Stimulated activated effector memory CD8-positive, alpha-beta T cell treated with anti-CD3 and anti-CD28 coated beads, Interleukin-12 subunit alpha, Interleukin-12 subunit beta, amount 100 ng/mL, for 72 hours (primary cell): ENCODE measurements at regions not wholly inside any gene's neighbourhood (a gene's known extent, or its start where the extent isn't known, plus 50 kb on each side); places are given as distances from the start of the nearest gene placed in this dataset.

Source experiments
- ATAC-seq: fragments of 150-1000 bp; cut with Tn5 transposase; 2 replicates; pipeline ENCODE4 v1.10.0; 2021
- DNase-seq, 2 donors: peaks; one replicate each; pipeline ENCODE4 v3.0.0; 2021 to 2022; ENCODE audit warnings: low spot score in 2 of 2
- H3K27ac Mint-ChIP-seq: one replicate; pipeline ENCODE4 v1.8.0; 2022; ENCODE audit warnings: mild to moderate bottlenecking, mixed read lengths
- H3K36me3 Mint-ChIP-seq: one replicate; pipeline ENCODE4 v1.8.0; 2022; ENCODE audit warnings: mild to moderate bottlenecking, mixed read lengths
- H3K4me1 Mint-ChIP-seq: one replicate; pipeline ENCODE4 v1.8.0; 2022; ENCODE audit warnings: mixed read lengths
- H3K4me3 Mint-ChIP-seq: one replicate; pipeline ENCODE4 v1.8.0; 2022; ENCODE audit warnings: mild to moderate bottlenecking, mixed read lengths
- H3K9me3 Mint-ChIP-seq: one replicate; pipeline ENCODE4 v1.8.0; 2022; ENCODE audit warnings: mixed read lengths

DNA sequence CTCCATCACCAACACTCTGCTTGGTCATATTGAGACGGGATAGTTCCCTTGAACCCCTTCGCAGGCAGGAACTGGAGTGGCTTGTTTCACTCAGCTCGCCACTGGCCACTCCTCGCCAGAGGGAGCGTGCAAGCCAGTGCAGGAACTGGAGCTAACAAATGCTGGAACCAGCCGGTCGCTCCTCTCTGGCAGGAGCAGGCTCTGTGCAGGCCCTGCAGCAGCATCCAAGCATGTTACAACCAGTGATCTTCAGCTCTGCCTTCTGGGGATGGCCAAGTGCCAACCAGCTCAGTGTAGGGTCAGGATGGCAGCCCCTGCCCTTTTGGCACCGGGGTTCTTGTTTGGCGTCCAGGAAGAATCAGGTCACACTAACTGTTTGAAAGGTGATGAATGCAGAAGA, 329.0 kb upstream of the AZI2 start:
- Mint-ChIP-seq H3K36me3 (no peaks in the 10 kb centered on the region), H3K27ac (no peak overlapping the region), H3K4me3 (no peak overlapping the region), H3K4me1 (no peaks in the 10 kb centered on the region), H3K9me3 (no peaks in the 10 kb centered on the region)
- ATAC-seq: no peak
- DNase-seq: no peak

DNA sequence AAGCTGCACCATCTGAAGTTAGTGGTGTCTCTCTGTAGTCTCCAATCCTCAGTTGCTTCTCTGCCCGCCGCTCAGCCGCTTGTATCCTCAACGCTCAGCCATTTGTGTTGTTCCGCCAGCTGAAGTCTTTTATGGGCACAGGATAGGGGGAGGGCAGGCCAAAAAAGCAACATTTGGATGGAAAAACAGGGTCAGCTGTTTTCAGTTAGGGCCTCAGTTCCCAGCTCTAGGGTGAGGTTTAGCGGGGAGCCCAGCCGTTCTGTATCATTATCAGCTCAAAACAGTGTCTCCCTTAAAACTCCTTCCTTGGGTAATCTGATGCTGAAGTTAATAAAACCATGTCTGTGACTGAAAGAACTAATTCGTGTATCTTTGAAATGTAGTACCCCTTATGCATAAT, 329.5 kb upstream of the AZI2 start:
- Mint-ChIP-seq H3K27ac (no peak overlapping the region), H3K36me3 (no peaks in the 10 kb centered on the region), H3K4me3 (no peak overlapping the region), H3K9me3 (no peaks in the 10 kb centered on the region), H3K4me1 (no peaks in the 10 kb centered on the region)
- no peak for ATAC-seq
- DNase-seq: no peak

DNA sequence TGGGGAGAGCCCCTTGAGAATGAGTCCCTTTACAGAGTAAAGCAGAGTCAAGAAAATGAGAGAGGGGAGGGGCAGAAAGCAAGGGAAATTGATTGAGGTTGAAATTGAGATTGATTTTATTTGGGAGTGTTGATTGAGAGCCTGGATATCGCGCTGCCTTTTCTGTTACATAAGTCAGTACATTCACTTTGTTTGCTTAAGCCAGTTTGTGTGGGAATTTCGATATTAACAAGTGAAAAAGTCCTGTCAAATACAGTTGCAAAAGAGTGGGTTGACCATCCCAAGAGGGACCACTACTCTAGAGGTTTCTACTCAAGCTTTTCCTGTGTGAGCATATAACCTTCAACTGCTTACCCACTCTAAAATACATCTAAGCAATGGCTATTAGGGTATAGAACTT, 331.4 kb upstream of the AZI2 start:
- no peak for ATAC-seq
- Mint-ChIP-seq H3K36me3 (no peaks in the 10 kb centered on the region), H3K4me3 (no peak overlapping the region), H3K4me1 (no peaks in the 10 kb centered on the region), H3K27ac (no peak overlapping the region), H3K9me3 (no peaks in the 10 kb centered on the region)
- no peak for DNase-seq

DNA sequence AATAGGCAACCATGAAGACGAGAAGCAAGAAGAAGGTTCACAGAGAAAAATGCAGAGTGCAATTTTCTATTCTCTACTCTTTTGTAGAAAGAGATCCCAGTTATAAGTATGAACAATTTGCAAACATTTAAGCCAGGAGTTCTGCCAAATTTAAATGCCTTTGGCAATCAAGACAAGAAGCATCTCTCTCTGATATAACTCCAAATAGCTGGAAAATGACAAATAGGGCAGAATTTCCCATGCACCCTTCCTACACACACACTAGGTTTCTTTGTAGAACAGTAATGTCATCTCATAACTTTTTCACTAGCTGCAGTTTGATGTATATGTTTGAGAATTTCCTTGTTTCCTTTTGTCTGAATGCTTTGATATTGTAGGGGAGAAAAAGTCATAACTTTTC, 333.5 kb upstream of the AZI2 start:
- Mint-ChIP-seq H3K27ac (no peak overlapping the region), H3K4me3 (no peak overlapping the region), H3K4me1 (no peaks in the 10 kb centered on the region), H3K36me3 (no peaks in the 10 kb centered on the region), H3K9me3 (no peaks in the 10 kb centered on the region)
- DNase-seq (no peak), ATAC-seq (no peak)

- ATAC-seq (no peak), DNase-seq (no peak)
- H3K9me3 Mint-ChIP-seq: peaks cover 4% of the 10 kb centered on the region
- H3K36me3 Mint-ChIP-seq: no peaks in the 10 kb centered on the region
- H3K27ac Mint-ChIP-seq: no peak overlapping the region
- H3K4me3 Mint-ChIP-seq: no peak overlapping the region
- no peaks in the 10 kb centered on the region for H3K4me1 Mint-ChIP-seq
Measured at GRCh38 chr3:28690176-28690575, 341.6 kb upstream of the AZI2 start.

DNA sequence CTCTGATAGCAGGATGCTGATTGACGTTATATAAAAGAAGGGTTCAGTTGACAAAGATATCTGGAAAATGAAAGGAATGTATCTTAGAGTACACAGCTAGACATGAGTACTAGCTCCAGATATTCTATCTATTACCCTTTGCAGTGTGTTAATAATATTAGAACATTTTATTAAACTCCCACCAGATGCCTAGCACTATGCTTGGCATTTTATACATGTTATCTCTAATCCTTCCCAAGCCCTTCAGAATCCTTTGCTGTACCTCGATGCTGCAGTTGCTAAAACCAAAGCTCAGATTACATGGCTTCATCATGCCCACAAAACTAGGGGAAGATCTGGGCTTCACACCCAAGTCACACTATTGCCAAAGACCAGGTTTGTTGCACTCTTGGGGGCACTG, 350.1 kb upstream of the AZI2 start:
- DNase-seq (no peak), ATAC-seq (no peak)
- Mint-ChIP-seq H3K36me3 (no peaks in the 10 kb centered on the region), H3K4me3 (no peak overlapping the region), H3K9me3 (peaks cover 5% of the 10 kb centered on the region), H3K27ac (no peak overlapping the region), H3K4me1 (no peaks in the 10 kb centered on the region)

- Mint-ChIP-seq H3K27ac (no peak overlapping the region), H3K36me3 (no peaks in the 10 kb centered on the region)
- no peak for ATAC-seq
Measured at GRCh38 chr3:28699283-28699682, 350.7 kb upstream of the AZI2 start.

GRCh38 chr3:28700728-28701127, 352.1 kb upstream of the AZI2 start:
- peaks cover 5% of the 10 kb centered on the region for H3K9me3 Mint-ChIP-seq
- no peaks in the 10 kb centered on the region for H3K36me3 Mint-ChIP-seq
- ATAC-seq: no peak
- DNase-seq: no peak
- no peak overlapping the region for H3K27ac Mint-ChIP-seq
- H3K4me1 Mint-ChIP-seq: no peaks in the 10 kb centered on the region
- no peak overlapping the region for H3K4me3 Mint-ChIP-seq

More at GRCh38 chr3:28699283-28699682, 350.7 kb upstream of the AZI2 start:
- Mint-ChIP-seq H3K9me3 (peaks cover 5% of the 10 kb centered on the region), H3K4me1 (no peaks in the 10 kb centered on the region), H3K4me3 (no peak overlapping the region)
- no peak for DNase-seq

DNA sequence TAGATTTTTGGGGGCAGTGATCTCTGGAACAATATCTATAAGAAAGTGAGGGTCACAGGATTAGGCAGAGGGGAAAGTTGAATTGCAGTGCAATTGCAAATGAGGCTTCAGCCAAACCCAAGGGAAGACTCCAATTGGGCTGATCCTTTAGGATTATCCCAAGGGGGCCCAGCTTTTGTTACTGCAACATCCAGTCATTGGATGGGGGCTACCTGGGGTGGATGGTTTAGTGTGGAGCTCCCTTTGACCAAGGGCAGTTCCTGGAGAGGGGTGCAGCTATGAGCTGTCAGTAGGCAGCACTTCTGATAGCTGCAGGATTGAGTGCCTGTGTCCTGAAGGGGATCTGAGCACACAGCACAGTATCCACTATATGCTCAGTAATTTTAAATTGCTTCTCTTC, 355.2 kb upstream of the AZI2 start:
- Mint-ChIP-seq H3K27ac (no peak overlapping the region), H3K9me3 (peaks cover 8% of the 10 kb centered on the region), H3K36me3 (no peaks in the 10 kb centered on the region), H3K4me3 (no peak overlapping the region), H3K4me1 (no peaks in the 10 kb centered on the region)
- ATAC-seq: no peak
- no peak for DNase-seq

DNA sequence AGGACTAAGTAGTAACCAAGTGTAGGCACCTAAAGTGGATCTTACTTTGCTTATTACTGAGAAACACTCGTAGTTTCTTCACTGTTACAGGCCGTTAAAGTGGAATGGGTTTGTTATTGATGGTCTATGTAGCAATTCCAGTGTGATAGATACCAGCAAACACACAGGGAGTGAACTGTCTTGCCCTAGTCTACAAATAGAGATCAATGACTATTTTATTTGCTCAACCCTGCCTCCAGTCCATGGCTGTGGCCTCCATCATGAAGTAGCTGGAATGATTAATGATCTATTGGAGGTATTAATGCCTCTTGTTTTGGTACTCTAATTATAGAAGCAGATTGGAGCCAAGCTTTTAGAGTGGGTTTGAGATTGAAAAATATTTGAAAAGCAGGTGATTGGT, 362.7 kb upstream of the AZI2 start:
- Mint-ChIP-seq H3K4me3 (no peak overlapping the region), H3K36me3 (no peaks in the 10 kb centered on the region), H3K9me3 (peaks cover 6% of the 10 kb centered on the region), H3K4me1 (no peaks in the 10 kb centered on the region), H3K27ac (no peak overlapping the region)
- DNase-seq (no peak), ATAC-seq (no peak)

DNA sequence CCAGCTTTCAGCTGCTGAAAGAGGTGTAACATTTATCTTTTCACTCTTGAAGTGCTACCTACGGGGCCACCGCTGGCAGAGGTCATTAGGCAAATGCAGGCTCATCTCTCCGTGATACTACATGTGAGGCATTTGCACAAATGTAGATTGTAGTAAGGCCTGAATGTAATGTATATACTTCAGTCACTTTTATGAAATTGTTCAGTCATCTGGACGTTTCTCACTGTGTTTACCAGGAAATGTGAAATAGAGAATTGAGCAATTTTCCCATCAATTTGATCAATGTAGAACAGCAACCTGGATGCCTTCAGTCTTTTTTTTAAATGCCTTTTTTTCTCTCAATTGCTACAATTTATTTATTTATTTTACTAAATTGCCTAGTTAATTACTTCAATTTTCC, 368.3 kb upstream of the AZI2 start:
- no peaks in the 10 kb centered on the region for H3K4me1 Mint-ChIP-seq
- peaks cover 3% of the 10 kb centered on the region for H3K9me3 Mint-ChIP-seq
- H3K27ac Mint-ChIP-seq: no peak overlapping the region
- H3K36me3 Mint-ChIP-seq: no peaks in the 10 kb centered on the region
- DNase-seq (no peak), ATAC-seq (no peak)
- H3K4me3 Mint-ChIP-seq: no peak overlapping the region

GRCh38 chr3:28718074-28718849, 369.6 kb upstream of the AZI2 start:
- H3K9me3 Mint-ChIP-seq: peaks cover 3% of the 10 kb centered on the region
- H3K4me1 Mint-ChIP-seq: no peaks in the 10 kb centered on the region
- H3K36me3 Mint-ChIP-seq: no peaks in the 10 kb centered on the region
- DNase-seq (no peak), ATAC-seq (no peak)
- no peak overlapping the region for H3K27ac Mint-ChIP-seq
- H3K4me3 Mint-ChIP-seq: no peak overlapping the region

GRCh38 chr3:28726840-28727239, 378.2 kb upstream of the AZI2 start:
- Mint-ChIP-seq H3K27ac (no peak overlapping the region), H3K9me3 (no peaks in the 10 kb centered on the region)
- DNase-seq: no peak

DNA sequence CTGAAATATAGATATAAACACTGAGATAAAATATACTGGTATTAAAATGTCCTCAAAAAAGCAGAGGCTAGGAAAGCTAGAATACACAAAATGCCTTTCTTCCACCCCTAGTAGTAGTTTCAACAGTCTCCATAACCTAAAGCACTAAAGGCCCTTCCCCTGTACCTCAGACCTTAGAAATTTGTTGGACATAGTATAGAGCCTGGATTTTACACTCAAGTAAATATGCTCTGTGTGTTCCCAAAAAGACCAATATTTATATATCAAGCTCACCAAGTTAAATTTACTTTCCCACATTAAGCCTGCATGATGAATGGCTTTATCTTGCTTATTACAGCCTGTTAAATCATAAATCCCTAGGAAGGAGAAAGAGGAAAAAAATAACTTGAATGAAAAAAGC, 378.7 kb upstream of the AZI2 start:
- ATAC-seq: no peak
- Mint-ChIP-seq H3K27ac (no peak overlapping the region), H3K36me3 (no peaks in the 10 kb centered on the region), H3K4me3 (no peak overlapping the region), H3K9me3 (no peaks in the 10 kb centered on the region), H3K4me1 (no peaks in the 10 kb centered on the region)
- DNase-seq: no peak

More at GRCh38 chr3:28726840-28727239, 378.2 kb upstream of the AZI2 start:
- ATAC-seq: peak; percentile 39
- H3K4me1 Mint-ChIP-seq: no peaks in the 10 kb centered on the region
- no peak overlapping the region for H3K4me3 Mint-ChIP-seq
- no peaks in the 10 kb centered on the region for H3K36me3 Mint-ChIP-seq

DNA sequence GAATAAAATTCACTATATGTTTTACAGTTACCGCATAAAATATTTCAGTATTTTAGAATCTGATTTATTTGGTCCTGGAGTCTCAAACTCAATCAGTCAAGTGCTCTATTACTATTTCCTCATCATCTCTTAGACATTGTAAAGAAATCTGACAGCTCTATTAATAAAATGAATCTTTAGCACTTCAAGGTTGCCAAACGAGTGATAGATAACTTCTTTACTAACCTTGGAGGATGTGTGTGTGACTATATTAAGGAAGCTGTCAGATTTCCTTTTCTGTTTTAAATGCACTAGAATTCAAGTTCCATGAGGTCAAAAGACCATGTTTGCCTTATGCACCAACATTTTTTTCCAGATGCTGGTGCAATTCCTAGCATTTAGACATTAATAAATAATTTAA, 389.8 kb upstream of the AZI2 start:
- peaks cover 6% of the 10 kb centered on the region for H3K9me3 Mint-ChIP-seq
- DNase-seq (no peak), ATAC-seq (no peak)

GRCh38 chr3:28739647-28740046, 391.0 kb upstream of the AZI2 start:
- Mint-ChIP-seq H3K4me3 (no peak overlapping the region), H3K4me1 (no peaks in the 10 kb centered on the region), H3K9me3 (no peaks in the 10 kb centered on the region), H3K36me3 (no peaks in the 10 kb centered on the region), H3K27ac (no peak overlapping the region)
- DNase-seq (no peak), ATAC-seq (no peak)

More for the DNA sequence above, 389.8 kb upstream of the AZI2 start:
- no peaks in the 10 kb centered on the region for H3K36me3 Mint-ChIP-seq
- no peak overlapping the region for H3K4me3 Mint-ChIP-seq
- no peaks in the 10 kb centered on the region for H3K4me1 Mint-ChIP-seq
- H3K27ac Mint-ChIP-seq: no peak overlapping the region

DNA sequence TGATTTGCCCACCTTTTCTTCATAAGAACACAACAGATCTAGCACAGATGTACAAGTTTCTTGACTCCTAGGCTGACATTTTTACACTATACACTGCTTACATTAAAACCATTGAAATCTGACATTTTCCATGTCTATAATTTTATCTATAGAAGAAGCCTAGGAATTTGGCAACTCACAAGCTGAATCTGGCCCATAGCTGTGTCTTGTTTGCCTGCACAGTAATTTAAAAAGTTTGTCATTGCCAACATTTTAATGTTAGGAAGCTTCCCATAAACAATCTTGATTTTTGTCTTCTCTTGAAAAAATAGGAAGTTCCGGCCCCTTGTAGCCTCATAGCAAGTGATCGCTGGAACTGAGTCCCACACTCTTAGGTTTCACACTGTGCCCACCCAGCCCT, 394.6 kb upstream of the AZI2 start:
- H3K4me3 Mint-ChIP-seq: no peak overlapping the region
- H3K36me3 Mint-ChIP-seq: no peaks in the 10 kb centered on the region
- peaks cover 2% of the 10 kb centered on the region for H3K9me3 Mint-ChIP-seq
- H3K4me1 Mint-ChIP-seq: no peaks in the 10 kb centered on the region
- no peak overlapping the region for H3K27ac Mint-ChIP-seq
- ATAC-seq (no peak), DNase-seq (no peak)
